ENCODE measurements at regions not wholly inside any gene's neighbourhood (a gene's known extent, or its start where the extent isn't known, plus 50 kb on each side); places are given as distances from the start of the nearest gene placed in this dataset.

DNA sequence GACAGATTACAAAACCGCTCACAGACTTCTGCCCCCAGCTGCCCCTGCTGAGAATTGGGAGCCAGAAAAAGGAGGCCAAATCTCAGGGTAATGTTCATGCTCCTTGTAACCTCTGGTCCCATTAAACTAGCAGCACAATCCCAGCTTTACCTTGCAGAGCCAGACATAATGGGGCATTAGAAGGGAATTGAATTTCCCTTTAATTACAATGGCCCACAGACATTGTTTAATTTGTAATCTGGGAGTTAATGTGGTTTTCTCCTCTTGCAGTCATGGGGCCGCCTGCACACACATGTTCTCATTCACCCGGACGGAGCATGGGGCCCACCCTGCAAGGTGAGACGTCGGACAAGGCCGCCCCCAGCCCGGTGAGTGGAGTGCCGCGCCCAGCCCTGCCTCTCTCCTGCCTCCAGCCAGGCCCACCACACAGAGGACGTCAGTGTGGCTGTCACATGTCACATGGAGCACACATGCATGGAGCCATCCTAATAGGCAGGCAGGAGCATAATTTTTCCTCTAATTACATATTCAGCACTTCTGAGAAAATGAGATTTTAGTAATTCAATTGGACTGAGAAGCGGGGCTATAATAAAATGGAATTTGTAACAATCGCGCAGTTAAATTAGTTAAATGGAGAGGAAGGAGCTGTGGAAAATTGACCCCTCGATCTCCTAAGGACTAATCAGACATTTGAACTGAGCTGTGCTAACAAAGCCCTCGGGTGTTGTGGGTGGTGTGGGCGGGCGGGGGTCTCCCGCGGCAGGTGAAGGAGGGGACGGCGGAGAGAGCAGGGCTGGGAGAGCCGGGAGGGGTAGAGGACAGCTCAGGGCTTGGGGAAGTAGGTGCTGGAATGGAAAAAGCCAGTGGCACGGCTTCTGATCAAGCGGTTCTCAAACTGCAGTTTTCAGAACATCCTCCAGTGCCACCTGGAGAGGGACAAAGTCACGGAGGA lies 87.7 kb downstream of the ENGASE start:
- no peak for TF ChIP-seq GATA2 (IDR thresholded peaks at IDR 0.05; ENCODE audit: low read depth, low read length)
- no peak for TF ChIP-seq GATA3 (IDR thresholded peaks at IDR 0.05; ENCODE audit: low read depth, low read length)

DNA sequence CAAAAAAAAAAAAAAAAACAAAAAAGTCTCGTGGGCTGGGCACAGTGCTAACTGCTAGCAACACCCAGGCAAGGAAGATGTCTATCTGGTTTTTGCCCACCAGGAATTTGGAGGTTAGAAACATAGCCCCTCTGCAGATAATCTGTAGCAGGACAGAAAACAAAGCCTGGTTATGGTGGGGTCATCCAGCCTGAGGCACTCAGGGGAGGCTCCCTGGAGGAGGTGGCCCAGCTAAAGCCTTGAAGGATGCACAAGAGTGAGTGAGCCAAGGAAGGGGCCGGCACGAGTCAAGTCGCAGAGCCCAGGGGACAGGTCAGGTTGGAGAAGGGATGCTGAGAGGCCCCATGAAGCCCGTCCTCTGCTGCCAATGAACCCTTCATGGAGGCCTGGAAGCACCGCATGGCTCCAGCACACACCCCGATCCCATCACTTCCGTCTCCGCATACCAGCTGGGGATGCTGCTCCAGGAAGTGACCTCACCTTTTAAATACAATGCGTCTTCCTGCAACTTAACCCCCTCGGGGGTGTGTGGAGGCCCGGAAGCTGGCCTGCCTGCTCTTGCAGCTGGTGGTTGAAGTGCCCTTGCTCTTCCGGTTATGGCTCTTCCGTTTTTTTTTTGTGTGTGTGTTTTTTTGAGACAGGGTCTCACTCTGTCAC lies 86.5 kb downstream of the ENGASE start:
- no peak for TF ChIP-seq GATA3 (IDR thresholded peaks at IDR 0.05; ENCODE audit: low read depth, low read length)
- TF ChIP-seq GATA2 (IDR thresholded peaks at IDR 0.05; ENCODE audit: low read depth, low read length), result no peak

DNA sequence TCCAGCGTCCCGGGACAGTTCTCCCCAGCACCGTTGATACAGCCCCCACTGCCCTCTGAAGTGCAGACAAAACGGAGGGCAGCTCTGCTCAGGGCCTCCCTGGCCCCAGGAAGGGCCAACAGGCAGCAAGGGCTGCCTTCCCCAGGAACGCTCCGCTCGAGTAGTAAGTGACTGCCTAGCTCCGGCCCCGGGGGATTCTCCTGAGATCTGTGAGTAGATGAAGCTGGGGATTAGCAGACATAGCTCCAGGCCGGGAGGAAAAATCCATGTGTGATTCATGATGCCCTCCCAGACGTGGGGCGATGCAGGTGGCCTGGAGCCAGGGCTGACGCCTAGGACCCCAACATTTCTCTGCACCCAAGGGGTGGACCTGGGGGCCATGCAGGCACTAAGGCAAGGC lies 85.3 kb downstream of the ENGASE start:
- TF ChIP-seq GATA3 (IDR thresholded peaks at IDR 0.05; ENCODE audit: low read depth, low read length), result no peak
- TF ChIP-seq GATA2 (IDR thresholded peaks at IDR 0.05; ENCODE audit: low read depth, low read length), result peak; percentile 46; the same call in 1 of the 2 replicates

DNA sequence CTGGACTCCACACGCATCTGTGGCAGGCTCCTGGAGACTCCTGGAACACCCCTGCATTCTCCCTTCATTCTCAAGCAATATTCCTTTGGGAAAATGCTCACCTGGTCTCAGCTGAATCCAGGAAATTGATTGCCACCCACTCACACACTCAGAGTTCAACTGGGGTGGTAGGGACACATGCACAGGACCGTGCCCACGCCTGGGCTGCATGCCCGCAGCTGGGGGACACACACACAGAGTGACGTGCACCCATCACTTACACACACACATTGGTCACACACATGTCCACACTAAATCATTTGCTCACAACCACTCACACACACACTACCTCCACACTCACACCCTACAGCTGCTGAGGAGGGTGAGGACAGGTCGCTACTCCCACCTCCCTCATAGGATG lies 84.8 kb downstream of the ENGASE start:
- TF ChIP-seq GATA2 (IDR thresholded peaks at IDR 0.05; ENCODE audit: low read depth, low read length), result no peak
- TF ChIP-seq GATA3 (IDR thresholded peaks at IDR 0.05; ENCODE audit: low read depth, low read length), result no peak

DNA sequence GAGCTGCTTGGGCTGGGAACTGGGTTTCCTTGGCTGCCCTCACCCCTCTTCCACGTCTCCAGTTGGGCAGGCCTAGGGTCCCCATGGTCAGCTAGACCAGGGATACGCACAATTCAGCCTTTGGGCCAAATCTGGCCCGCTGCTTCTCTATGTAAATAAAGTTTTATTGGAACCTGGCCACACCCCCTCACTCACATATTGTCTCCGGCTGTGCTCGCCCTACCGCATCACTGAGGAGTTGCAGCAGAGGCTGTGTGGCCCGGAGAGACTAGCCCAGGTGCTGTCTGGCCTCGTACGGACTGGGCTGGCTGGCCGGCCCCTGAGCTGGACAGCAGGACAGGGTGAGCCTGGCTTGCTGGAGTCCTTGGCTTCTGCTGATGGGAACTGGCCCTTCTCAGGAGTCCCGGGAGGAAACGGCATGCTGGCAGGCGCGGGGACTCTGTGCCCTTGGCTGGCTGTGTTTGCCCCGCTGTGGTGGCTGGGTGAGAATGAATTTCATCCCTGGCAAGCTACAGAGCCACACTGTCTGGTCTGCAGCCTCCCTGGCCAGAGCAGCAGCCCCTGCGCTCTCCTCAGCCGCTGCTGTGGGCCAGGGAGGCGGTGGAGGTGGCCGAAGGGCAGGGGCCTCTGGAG lies 82.0 kb downstream of the ENGASE start:
- TF ChIP-seq GATA2 (IDR thresholded peaks at IDR 0.05; ENCODE audit: low read depth, low read length) (no peak), GATA3 (IDR thresholded peaks at IDR 0.05; ENCODE audit: low read depth, low read length) (no peak)

DNA sequence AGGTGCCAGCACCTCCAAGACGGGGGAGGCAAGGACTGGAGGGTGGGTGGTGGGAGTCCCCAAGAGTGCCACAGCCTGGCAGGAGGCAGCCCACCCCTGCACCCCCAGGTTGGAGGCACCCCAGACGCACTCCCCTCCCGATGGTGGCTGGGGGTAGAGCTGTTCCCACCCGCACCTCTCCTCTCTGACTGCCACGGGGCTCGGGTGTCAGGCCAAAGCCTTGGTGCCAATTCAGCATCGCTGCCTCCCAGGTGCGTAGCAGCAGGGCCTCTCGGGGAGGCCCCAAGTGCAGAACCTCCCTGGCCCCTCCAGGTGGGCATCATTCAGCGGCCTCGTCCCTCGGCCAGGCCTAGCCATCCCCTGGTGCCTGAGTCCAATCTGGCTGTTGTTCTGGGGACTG lies 81.1 kb downstream of the ENGASE start:
- TF ChIP-seq GATA2 (IDR thresholded peaks at IDR 0.05; ENCODE audit: low read depth, low read length) (no peak), GATA3 (IDR thresholded peaks at IDR 0.05; ENCODE audit: low read depth, low read length) (no peak)

DNA sequence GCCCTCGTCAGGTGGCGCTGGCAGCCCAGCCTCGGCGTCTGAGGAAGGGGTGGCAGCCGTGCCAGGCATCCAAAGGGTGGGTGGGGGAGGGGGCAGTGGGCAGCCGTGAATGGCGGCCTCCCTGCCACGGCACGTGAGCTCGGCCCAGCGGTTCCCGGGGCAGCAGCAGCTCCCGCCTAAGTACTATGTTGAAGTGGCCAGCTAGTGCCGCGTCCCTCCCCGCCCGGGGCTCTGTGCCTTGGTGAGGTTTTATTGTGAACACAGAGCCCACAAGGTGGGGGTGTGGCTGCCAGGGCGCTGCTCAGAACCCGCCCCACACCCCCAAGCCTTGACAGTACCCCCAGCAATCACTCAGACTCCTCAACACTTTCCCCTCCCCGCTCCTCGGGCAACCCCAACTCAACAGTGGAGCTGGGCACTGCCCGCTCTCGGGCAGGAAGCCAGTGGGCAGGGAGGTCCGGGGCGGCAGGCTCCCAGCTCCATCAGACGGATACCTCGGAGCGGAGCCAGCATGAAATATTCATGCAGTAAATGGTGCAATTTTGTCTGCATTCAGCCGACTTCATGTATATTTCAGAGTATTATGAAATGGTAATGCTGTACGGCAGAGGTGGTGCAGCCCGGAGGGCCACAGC lies 80.4 kb downstream of the ENGASE start:
- TF ChIP-seq GATA3 (IDR thresholded peaks at IDR 0.05; ENCODE audit: low read depth, low read length) (no peak), GATA2 (IDR thresholded peaks at IDR 0.05; ENCODE audit: low read depth, low read length) (no peak)

DNA sequence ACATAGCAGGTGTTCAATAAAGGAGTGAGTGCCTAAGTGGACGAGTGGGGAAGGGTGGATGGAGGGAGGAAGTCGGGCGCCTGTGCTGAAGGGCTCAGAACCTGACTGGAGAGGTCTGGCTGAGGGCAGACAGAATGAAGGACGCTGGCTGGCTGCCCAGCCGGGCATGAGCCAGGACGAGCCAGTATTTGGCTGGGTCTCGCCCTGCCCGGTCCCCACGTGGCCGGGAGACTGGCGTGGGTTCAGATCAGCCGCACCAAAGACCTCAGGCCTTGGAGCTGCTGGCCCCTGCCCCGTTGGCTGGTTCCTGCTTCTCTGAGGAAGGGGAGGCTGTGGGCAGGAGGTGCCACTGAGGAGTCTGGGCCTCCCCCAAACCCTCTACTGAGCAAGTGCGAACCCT lies 79.8 kb downstream of the ENGASE start:
- no peak for TF ChIP-seq GATA3 (IDR thresholded peaks at IDR 0.05; ENCODE audit: low read depth, low read length)
- TF ChIP-seq GATA2 (IDR thresholded peaks at IDR 0.05; ENCODE audit: low read depth, low read length), result no peak

DNA sequence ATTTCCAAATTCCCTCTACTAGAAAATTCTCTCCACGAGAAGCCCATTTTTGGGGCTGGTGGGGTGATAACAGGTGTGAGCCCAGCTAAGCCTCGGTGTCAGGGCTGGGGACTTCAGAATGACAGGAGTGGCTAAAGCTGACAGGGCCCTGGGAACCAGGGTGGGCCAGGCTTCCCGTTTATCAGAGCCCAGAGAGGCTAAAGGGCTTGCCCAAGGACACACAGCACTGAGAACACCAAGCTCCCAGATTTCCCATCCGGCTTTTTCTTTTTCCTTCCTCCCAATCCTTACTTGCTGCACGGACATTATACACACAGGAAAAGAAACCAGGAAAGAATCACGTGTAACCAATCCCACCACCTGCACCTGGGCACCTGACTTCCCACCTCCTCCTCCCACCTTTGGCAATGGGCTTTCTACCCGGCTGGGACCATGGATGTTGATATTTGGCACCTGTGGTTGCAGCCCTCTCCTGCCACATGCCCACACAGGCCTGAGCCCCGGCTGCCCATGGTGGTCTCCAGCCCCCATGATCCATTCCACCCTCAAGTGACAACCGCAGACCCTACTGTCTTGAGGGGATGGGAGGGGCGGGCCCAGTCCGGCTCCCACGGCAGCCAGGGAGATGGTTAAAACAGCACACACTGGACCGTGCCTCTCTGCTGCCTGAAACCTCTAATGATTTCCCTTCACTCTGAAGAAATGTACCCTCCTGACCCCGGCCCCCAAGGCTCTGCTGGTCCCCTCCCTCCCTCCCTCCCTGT lies 78.9 kb downstream of the ENGASE start:
- TF ChIP-seq GATA2 (IDR thresholded peaks at IDR 0.05; ENCODE audit: low read depth, low read length), result no peak
- TF ChIP-seq GATA3 (IDR thresholded peaks at IDR 0.05; ENCODE audit: low read depth, low read length), result no peak

DNA sequence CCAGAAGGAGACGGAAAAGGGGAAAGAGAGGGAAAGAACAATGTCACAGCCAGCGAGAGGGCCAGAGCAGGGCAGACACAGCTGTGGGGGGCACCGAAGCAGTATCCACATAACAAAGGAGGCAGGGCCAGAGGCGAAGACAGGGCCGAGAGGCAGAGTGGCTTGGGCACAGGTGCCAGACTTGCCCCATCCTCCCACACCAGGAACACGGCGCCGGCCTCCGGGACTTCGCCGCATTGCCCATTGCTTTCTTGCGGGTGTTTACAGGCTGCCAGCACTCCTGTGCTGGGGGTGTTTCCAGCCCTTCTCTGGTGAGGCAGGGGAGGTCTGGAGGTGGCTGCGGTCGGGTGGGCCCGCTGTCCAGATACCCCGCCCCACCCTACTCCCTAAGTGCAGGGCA lies 78.0 kb downstream of the ENGASE start:
- TF ChIP-seq GATA2 (IDR thresholded peaks at IDR 0.05; ENCODE audit: low read depth, low read length) (no peak), GATA3 (IDR thresholded peaks at IDR 0.05; ENCODE audit: low read depth, low read length) (no peak)

DNA sequence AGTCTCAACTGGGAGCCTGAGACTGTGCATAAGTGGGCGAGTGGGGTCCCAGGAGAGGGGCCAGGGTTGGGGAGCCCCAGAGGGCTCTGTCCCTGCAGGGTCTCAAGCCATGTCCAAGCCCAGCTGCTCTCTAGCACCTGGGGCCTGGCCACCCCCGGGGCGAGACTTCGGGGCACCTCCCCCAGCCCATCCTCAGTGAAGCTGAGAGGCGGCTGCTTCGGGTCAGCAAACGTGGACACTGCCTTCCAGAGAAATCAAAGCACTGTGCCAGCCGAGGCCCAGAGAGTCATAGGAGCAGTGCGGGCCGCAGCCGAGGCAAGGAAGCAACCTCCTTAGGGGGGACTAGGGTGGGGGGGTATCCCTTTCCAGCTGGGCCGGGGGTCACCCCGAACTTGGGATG lies 77.5 kb downstream of the ENGASE start:
- TF ChIP-seq GATA2 (IDR thresholded peaks at IDR 0.05; ENCODE audit: low read depth, low read length) (no peak), GATA3 (IDR thresholded peaks at IDR 0.05; ENCODE audit: low read depth, low read length) (no peak)

DNA sequence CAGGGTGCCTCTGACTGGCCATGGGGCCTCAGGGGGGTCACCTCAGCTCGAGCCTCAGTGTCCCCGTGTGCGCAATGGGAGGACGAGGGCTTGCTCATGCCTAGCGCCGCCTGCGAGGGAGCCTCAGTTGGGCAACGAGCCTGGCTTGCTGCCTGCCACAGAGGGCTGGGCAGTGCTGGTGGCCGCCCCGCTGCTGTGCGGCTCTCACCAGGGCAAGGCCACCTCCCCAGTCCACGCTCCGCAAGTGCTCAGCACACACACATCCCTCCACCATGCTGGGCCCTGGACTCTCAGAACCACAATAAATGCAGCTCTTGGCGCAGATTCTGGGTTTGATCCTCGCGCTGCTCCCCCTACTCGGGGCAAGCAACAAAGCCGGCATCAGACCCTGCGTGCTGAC lies 76.2 kb downstream of the ENGASE start:
- TF ChIP-seq GATA3 (IDR thresholded peaks at IDR 0.05; ENCODE audit: low read depth, low read length), result no peak

DNA sequence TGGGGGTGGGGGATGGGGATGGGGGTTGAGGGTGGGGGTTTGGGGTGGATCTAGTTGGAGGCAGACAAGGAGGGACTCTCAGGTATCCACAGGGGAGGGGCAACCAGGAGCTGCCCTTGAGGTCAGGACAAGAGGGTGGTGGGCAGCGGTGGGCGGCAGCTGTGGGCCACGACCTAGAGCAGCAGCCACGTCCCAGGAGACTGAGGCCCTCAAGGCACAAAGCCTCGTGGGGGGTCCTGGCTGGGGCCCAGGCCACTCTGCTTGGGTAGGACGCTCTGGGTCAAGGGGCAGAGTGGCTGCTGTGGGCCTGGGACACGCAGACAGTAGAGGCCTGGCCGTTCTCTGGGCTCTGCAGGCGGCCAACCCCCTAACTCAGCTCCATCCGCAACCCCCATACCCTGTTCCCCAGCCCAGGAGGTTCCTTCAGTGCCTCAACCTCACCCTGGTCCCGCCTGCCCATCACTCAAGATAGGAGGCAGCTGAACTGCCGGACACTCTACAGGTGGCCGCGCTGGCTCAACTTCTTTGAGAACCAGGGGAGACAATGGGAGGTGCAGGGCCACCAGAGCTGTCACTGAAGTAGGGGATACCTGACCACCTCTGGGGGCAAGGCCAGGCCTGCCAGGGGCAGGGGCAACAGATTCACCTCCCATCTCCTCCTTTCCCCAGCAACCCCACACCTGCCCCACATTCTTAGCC lies 75.6 kb downstream of the ENGASE start:
- TF ChIP-seq GATA2 (IDR thresholded peaks at IDR 0.05; ENCODE audit: low read depth, low read length) (no peak), GATA3 (IDR thresholded peaks at IDR 0.05; ENCODE audit: low read depth, low read length) (no peak)

Data from SH-SY5Y (cell line).